ENCODE measurements at regions not wholly inside any gene's neighbourhood (a gene's known extent, or its start where the extent isn't known, plus 50 kb on each side); places are given as distances from the start of the nearest gene placed in this dataset.

GRCh38 chr3:139101396-139101795 lies 56.7 kb upstream of the PRR23C start:
- ATAC-seq: no peak
- Histone ChIP-seq H3K36me3 (ENCODE audit: control insufficient read depth, insufficient read depth, low read length) (no peaks in the 10 kb centered on the region), H3K9me1 (ENCODE audit: control insufficient read depth, insufficient read depth, low read length) (no peaks in the 10 kb centered on the region), H3K27me3 (ENCODE audit: control insufficient read depth in 2 of 2, insufficient read depth in 2 of 2, low read length in 2 of 2) (no peaks in the 10 kb centered on the region; a peak in 1 of 5 replicates), H3K27ac (ENCODE audit: extremely low read depth, low read depth, low read length) (no peak overlapping the region), H4K20me1 (replicated peaks; ENCODE audit: control insufficient read depth, insufficient read depth, low read length) (no peaks in the 10 kb centered on the region), H3K9me3 (replicated peaks; ENCODE audit: control insufficient read depth, insufficient read depth, low read depth, low read length) (no peaks in the 10 kb centered on the region), H3K9ac (ENCODE audit: insufficient read depth in 1 of 2, low read depth in 2 of 2, low read length in 2 of 2) (no peak overlapping the region), H3K4me3 (no peak overlapping the region), H3K4me1 (replicated peaks in 1 of 2; ENCODE audit: control insufficient read depth in 2 of 2, insufficient read depth in 2 of 2, low read length in 2 of 2) (no peaks in the 10 kb centered on the region), H2AFZ (ENCODE audit: low read depth, low read length) (no peak overlapping the region), H3K4me2 (ENCODE audit: insufficient read depth, low read length) (no peak overlapping the region), H3K79me2 (ENCODE audit: control insufficient read depth, insufficient read depth, low read length) (no peaks in the 10 kb centered on the region)
- 10% methylated on average over 2 of the region's 2 CpGs for WGBS (ENCODE audit: insufficient coverage, low coverage, missing lambda C conversion rate)
- BruUV-seq (replicated peaks): no TSS peak
- in situ Hi-C loops (cut with MboI): loop anchor here (5.0 kb wide), 1 partner anchor 231 kb away; no protein-coding TSS in a partner anchor
- POLR2A ChIA-PET: interaction anchor here (0.8 kb wide), 1 partner anchor 101 kb away, joined by 4 read pairs; no protein-coding TSS in a partner anchor
- no peak for FAIRE-seq
- no peak for DNase-seq (ENCODE audit: extremely low read depth in 1 of 4, low spot score in 3 of 4)
- TF ChIP-seq ZNF589 (CRISPR knock-in tag; IDR thresholded peaks at IDR 0.05; ENCODE audit: low read depth) (no peak), ZKSCAN3 (CRISPR knock-in tag; IDR thresholded peaks at IDR 0.05) (no peak), ZNF224 (CRISPR knock-in tag; IDR thresholded peaks at IDR 0.05) (no peak), STAT6 (CRISPR knock-in tag; IDR thresholded peaks at IDR 0.05) (no peak), SLC30A9 (CRISPR knock-in tag; IDR thresholded peaks at IDR 0.05) (no peak), HMBOX1 (IDR thresholded peaks at IDR 0.05) (no peak), SRSF1 (IDR thresholded peaks at IDR 0.05; ENCODE audit: low read depth, low read length) (no peak), PHB (CRISPR knock-in tag; IDR thresholded peaks at IDR 0.05) (no peak)
- intact Hi-C loops (cut with micrococcal nuclease): no loop called here
- CTCF ChIA-PET (ENCODE audit: low intra/inter-chr PET ratio): no interaction called here
